ENCODE measurements at regions not wholly inside any gene's neighbourhood (a gene's known extent, or its start where the extent isn't known, plus 50 kb on each side); places are given as distances from the start of the nearest gene placed in this dataset.

DNA sequence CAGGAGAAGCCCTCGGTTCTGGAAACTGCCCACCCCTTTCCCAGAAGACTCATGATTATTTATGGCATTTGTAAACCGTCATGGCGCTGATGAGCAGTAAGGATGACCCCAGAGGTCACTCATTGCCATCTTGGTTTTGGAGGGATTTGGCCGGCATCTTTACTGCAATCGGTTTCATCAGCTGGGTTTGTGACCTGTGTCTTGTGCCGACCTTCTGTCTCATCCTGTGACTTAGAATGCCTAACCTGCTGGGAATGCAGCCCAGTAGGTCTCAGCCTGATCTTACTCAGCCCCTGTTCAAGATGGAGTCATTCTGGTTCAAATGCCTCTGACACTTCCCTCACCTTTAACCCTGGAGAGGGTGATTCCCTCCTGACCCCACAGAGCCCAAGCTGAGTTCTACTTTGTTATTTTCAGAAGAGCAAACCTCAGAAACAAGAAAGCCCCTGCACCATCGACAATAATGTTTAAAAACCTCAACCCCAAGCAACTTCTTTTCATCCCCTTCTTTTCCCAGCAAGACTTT is 105.5 kb upstream of the SFSWAP start:
- no peak for TF ChIP-seq POLR2A (IDR thresholded peaks at IDR 0.05; ENCODE audit: low read depth, low read length)
- TF ChIP-seq SPI1 (IDR thresholded peaks at IDR 0.05; ENCODE audit: low read depth, low read length), result no peak
- no peak for TF ChIP-seq POLR2AphosphoS5 (IDR thresholded peaks at IDR 0.05; ENCODE audit: low read depth, low read length)

All from GM12891 (cell line).